GM21576 (cell line): ENCODE measurements at regions not wholly inside any gene's neighbourhood (a gene's known extent, or its start where the extent isn't known, plus 50 kb on each side); places are given as distances from the start of the nearest gene placed in this dataset.

Experiments used
- ATAC-seq: cut with Tn5 transposase; IDR thresholded peaks from one replicate; pipeline ENCODE4 v1.9.1; 2021; ENCODE audit warnings: mild to moderate bottlenecking, moderate library complexity; ENCODE audit not compliant: unreplicated experiment

- no peak for ATAC-seq
These were observed 671.3 kb downstream of the RPS29 start for GRCh38 chr14:48914921-48915320.

- no peak for ATAC-seq
These were observed 671.8 kb downstream of the RPS29 start for GRCh38 chr14:48914382-48914781.

DNA sequence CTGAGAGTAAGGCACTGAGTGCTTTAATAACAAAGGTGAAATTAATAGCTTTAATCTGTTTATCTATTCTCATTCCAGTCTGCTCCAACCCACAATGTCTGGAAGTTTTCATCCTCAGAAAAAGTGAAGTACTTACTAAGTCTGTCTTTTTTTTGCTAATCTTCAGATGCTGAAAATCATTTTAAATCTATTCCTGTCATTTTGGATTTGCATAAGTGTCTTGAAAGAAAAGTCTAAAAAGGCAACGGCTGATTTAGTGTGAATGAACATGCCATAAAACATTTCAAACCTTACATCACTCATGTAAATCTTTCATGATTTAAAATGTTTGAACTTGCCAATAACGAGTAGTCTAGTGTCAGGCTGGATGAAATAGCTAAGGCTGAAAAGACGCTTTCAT, 685.6 kb downstream of the RPS29 start:
- no peak for ATAC-seq

DNA sequence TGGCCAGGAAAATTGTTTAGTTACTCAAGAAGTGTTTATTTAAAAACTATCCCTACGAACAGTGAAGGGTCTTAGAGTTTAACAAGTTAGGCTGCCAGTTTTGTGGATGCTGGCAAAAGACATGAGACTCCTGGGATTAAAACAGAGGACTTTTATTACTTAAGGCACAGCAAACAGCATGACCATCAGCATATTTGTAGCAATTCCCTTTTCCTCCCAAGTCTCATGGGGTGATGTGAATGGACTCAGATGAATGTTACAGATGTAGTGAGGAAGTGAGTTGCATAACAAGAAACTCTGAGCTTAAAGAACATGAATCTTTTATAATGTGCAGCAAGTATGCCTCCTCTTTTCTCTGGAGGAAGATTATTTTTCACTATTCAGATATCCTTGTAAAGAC, 695.8 kb downstream of the RPS29 start:
- ATAC-seq: no peak

GRCh38 chr14:48876806-48877340, 709.3 kb downstream of the RPS29 start:
- ATAC-seq: no peak

DNA sequence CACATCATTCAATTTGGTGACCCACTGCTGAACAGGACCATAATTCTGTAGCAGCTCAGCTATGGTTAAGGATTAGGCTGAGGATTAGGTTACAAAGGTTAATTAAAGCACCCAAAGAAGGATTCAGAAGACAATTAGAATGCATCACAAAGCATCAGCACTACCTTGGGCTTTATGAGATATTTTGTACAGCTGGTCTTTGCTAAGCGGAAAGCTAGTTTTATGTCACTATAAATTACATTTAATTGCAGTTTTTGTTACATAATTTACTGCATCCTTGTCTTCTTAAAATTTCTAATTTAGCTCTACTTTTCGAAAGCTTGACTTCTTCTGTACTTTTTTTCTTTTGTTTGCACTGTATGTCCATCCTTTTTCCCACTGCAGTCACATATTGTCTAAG, 711.5 kb downstream of the RPS29 start:
- ATAC-seq: no peak

DNA sequence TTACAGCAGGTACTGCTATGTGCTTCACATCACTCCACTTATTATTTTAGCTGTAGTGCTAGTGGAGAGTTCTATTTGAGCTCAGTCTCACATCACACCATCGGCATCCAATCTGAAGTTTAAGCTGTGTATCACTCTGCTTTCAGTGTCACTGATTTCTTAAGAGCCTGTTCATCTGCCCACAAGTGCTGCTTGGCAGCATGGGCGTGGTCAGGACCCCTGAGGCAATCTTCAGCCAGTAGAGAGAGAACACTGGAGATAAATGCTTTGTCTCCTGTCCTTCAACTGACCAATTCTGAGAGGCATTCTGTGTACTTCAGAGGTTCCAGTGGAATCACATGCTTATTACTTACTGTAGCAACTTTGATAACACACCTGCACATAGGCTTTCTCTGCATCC, 728.8 kb downstream of the RPS29 start:
- no peak for ATAC-seq

GRCh38 chr14:48853159-48853558, 733.0 kb downstream of the RPS29 start:
- ATAC-seq: no peak

DNA sequence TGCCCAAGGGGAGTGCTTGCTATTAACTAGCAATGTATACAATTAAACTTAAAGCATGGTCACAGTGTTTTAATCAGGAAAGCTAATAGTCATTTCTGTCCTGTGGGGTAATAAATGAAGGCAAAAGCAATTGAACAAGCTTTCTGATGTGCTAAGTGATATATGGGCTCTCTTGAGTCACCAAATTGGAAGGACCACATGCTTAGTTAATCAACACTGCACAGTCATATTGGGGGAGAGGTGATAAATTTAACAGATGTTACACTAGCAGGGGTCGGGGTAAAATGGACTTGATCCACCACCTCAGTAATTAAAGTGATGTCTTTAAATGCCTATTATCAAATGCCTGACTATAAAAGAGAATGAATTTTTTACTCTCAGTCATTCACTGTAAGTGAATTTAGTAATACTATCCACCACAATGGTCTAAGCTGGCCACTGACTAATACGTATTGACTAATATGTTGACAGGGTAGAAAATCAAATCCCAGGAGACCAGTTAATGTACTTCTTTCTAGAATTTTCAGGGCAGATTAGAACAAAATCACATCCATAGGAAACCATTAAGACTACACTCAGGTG, 736.3 kb downstream of the RPS29 start:
- ATAC-seq: no peak

GRCh38 chr14:48842785-48843184, 743.4 kb downstream of the RPS29 start:
- no peak for ATAC-seq

- ATAC-seq: no peak
These were observed 760.1 kb downstream of the RPS29 start for GRCh38 chr14:48826058-48826457.

DNA sequence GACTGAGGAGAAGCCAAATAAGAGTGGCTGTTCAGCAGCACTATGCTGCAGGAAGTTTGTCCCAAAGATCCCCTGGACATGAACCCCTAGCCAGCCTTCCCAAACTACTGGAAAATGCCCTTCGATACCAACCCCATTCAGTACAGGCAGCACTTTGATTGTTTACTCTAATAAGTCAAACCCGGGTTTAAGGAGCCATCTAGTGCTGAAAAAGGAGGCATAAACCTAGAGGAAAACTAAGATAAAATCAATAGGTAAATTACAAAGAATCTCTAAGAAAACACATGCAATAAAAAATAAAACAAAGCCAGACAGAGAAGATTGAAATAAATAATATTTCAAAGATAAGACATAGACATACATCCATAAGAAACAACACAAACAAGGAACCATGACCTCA, 771.6 kb downstream of the RPS29 start:
- no peak for ATAC-seq

DNA sequence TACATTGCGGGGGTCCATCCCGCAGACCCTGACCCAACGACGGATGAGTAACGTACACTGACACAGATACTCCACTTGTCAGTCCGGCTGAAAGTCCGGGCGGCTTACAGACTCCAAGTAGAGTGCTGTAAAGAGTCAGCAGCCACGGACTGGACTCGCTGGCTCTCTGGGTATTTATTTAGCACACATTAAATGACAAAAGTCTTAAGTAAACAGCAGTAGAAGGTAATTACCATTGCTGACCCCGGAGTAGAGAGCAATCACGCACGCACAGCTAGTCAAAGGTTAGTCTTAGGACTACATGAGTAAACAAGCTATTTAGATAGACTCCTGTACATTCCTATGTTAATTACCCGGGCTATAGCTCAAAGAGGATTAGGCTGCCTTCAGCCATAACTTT, 780.9 kb downstream of the RPS29 start:
- no peak for ATAC-seq

- no peak for ATAC-seq
These were observed 793.7 kb downstream of the RPS29 start for GRCh38 chr14:48792376-48793024.

DNA sequence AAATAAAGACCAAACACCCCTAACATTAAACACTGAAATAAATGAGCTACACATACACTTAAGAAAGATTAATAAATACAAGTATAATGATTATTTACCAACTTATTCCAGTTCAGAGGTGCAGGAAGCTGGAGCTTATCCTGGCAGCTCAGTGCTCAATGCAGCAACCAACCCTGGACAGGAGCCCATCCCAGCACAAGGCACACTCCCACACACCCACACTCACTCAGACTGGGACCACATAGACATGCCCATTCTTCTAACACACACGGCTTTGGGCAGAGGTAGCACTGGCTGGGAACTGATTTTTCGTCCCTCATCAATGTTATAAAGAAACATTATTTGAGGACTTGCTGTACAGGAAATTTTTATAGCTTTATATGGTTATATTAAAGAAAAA, 797.4 kb downstream of the RPS29 start:
- ATAC-seq: no peak

- ATAC-seq: no peak
These were observed 799.7 kb downstream of the RPS29 start for GRCh38 chr14:48786498-48786897.

- ATAC-seq: no peak
These were observed 814.5 kb downstream of the RPS29 start for GRCh38 chr14:48771717-48772116.

DNA sequence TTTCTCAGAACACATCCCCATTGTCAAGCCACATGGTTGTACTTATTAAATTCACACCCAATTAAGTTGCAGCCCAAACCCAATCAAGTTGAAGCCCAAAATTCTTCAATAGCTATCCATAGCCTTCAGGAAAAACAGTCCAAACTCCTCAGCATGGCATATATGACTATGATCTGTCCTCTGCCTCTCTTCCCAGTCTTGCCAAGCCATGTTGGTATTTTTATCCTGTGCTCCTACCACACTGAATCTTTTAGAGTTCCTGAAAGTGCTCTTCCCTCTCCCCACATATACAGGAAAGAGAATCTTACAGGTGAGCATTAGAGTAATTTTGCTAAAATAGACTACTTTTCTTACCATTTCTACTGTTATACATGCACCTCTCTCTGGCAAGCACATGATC, 834.9 kb downstream of the RPS29 start:
- no peak for ATAC-seq

- no peak for ATAC-seq
These were observed 838.0 kb downstream of the RPS29 start for GRCh38 chr14:48748151-48748675.

- no peak for ATAC-seq
These were observed 838.6 kb downstream of the RPS29 start for GRCh38 chr14:48747561-48748089.

DNA sequence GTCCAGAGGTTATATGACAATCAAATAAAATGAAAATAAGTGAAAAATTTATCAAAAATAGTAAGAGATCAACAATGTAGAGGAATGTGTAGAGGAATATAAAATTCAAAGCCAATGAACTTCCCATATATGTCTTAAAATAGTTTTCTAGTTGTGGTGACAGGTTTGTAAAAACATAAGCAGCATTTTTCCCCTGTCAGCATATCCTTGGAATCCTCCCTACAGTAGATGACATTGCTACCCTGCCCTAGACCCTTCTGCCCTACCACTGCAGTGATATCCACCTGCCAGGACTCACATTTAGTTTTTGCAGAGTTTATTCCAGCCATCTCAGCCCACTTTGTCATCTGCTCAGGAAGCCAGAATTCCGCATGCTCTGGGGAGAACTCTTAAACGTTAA, 842.0 kb downstream of the RPS29 start:
- no peak for ATAC-seq

- no peak for ATAC-seq
These were observed 847.8 kb downstream of the RPS29 start for GRCh38 chr14:48738186-48738925.
